ENCODE measurements at regions not wholly inside any gene's neighbourhood (a gene's known extent, or its start where the extent isn't known, plus 50 kb on each side); places are given as distances from the start of the nearest gene placed in this dataset.

DNA sequence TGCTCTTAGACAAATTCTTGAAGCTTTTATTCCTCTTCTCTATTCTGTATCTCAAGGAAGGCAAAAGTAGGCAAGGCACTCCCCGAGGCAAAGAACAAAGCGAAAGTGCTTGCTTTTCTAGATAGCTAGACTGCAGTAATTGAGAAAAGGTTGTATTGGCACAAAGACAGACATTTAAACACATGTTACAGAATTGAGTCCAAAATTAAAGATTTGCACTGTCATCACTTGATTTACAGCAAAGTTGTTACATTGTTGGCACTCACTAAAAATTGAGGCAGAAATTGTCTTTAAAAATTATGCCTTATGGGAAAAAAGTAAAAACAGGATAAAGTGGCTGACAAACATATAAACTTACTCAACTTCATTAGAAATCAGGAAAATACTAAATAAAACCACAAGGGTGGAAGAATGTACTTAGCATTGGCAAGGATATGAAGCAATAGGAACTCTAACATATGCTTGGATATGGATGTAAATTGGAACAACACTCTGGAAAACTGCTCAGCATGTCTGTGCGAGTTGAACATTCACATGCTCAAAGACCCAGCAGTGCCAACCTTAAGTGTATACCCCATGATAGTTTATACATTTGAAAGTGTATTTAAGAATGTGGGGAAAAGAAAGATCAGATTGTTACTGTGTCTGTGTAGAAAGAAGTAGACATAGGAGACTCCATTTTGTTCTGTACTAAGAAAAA is 491.3 kb downstream of the GLRX3 start:
- H3K4me3 ChIP-seq (ENCODE audit: low read length): no peak overlapping the region
- no peak for DNase-seq (ENCODE audit: low read depth)
- TF ChIP-seq, protein P1, sequence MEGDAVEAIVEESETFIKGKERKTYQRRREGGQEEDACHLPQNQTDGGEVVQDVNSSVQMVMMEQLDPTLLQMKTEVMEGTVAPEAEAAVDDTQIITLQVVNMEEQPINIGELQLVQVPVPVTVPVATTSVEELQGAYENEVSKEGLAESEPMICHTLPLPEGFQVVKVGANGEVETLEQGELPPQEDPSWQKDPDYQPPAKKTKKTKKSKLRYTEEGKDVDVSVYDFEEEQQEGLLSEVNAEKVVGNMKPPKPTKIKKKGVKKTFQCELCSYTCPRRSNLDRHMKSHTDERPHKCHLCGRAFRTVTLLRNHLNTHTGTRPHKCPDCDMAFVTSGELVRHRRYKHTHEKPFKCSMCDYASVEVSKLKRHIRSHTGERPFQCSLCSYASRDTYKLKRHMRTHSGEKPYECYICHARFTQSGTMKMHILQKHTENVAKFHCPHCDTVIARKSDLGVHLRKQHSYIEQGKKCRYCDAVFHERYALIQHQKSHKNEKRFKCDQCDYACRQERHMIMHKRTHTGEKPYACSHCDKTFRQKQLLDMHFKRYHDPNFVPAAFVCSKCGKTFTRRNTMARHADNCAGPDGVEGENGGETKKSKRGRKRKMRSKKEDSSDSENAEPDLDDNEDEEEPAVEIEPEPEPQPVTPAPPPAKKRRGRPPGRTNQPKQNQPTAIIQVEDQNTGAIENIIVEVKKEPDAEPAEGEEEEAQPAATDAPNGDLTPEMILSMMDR (IDR thresholded peaks at IDR 0.05; ENCODE audit: insufficient read depth, low read depth, low read length, missing control alignments): no peak

DNA sequence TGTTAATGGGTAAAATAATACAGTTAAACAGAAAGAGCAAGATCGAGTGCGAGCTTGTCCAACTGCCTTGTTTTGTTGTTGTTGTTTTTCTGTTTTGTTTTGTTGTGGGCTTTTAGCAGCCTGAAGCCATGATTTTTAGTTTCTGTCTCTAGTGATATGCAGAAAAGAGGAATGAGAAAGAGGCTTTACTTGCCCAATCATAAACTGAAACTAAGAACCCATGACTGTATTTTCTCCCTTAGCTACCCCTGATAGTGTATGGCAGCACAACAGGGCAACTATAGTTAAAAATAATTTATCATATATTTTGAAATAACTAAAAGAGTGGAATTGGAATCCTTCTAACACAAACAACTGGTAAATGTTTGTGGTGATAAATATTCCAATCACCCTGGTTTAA is 493.9 kb downstream of the GLRX3 start:
- DNase-seq (ENCODE audit: low read depth): no peak
- TF ChIP-seq, protein P1 (IDR thresholded peaks at IDR 0.05; ENCODE audit: insufficient read depth, low read depth, low read length, missing control alignments): no peak

DNA sequence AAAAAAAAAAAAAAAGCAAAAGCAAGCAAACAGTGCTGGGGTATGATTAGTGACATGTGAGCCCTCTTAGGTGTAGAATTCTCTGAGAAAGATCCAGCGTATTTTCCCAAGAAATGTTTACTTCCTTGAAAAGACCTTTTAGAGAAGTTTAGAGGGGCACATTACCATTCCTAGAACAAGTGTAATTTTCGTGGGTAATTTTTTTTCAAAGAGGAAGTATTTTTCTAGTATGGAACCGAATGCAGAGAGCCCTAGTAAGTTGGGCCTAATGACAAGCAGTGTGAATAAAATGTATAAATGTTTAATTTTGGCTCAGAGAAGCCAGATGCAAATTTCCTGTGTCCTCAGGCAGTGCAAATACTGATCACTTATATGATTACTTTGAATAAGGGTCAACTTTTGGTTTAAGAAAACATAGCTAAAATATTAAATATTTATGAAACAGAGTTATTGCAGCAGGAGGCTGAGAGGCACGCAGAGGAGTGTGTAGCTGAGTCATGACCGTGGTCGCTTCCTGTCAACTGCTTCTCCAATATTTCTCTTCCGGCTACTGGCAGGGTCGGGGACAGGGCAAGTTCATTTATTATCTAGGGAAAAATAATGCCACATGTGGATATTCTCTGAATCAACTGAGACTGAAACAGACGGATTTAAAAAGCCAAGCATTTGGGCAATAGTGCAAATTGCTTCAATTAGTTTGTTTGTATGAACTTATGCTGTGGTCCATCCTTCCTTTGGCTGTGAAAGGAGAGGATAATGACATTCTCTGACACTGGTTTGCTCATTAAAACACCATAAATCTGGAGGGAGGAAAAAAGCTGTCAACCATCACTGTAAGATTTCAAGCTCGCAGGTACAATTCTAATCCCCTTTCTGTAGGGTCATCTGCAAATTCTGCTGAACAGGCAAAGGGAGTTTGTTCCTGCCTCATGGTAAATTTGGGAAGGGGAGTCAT is 495.2 kb downstream of the GLRX3 start:
- no peak for DNase-seq (ENCODE audit: low read depth)
- no peak overlapping the region for H3K4me3 ChIP-seq (ENCODE audit: low read length)
- TF ChIP-seq, protein P1 (IDR thresholded peaks at IDR 0.05; ENCODE audit: insufficient read depth, low read depth, low read length, missing control alignments): no peak

More for the DNA sequence above, 493.9 kb downstream of the GLRX3 start:
- no peak overlapping the region for H3K4me3 ChIP-seq (ENCODE audit: low read length)

GRCh38 chr10:130634816-130635215 is 498.6 kb downstream of the GLRX3 start:
- no peak for DNase-seq (ENCODE audit: low read depth)
- H3K4me3 ChIP-seq (ENCODE audit: low read length): no peak overlapping the region
- TF ChIP-seq, protein P1 (IDR thresholded peaks at IDR 0.05; ENCODE audit: insufficient read depth, low read depth, low read length, missing control alignments): no peak

GRCh38 chr10:130635528-130635927 is 499.3 kb downstream of the GLRX3 start:
- TF ChIP-seq, protein P1 (IDR thresholded peaks at IDR 0.05; ENCODE audit: insufficient read depth, low read depth, low read length, missing control alignments): no peak
- DNase-seq (ENCODE audit: low read depth): no peak
- no peak overlapping the region for H3K4me3 ChIP-seq (ENCODE audit: low read length)

DNA sequence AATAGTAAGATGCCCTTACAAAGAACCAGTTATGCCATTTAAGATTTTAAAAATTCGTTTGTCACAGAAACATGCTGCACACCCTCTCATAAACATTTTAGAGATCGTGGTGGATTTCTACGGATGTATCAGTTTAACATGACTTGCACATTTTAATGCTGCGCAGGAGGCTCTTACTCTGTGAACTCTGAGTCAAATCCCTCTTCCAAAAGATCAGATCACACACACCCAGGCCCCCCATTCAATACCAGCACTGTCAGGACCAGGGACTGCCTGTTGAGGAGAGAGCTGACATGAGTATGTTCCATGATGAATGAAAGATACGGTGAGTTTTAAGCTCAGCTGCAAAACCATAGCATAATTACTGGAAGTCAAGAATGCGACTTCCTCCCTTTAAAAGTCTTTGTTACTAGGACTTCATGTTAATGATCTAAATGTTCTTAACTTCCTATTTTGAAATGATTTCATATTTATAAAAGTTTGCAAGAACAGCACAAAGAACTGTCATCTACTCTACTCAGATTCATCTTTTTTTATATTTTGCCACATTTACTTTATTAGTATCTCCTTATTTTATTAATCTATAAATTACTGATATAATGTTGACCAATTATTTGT is 500.2 kb downstream of the GLRX3 start:
- TF ChIP-seq, protein P1 (IDR thresholded peaks at IDR 0.05; ENCODE audit: insufficient read depth, low read depth, low read length, missing control alignments): no peak
- H3K4me3 ChIP-seq (ENCODE audit: low read length): no peak overlapping the region
- DNase-seq (ENCODE audit: low read depth): no peak

All from epithelial cell of esophagus (primary cell).